GM23248 (cell line): ENCODE measurements at regions not wholly inside any gene's neighbourhood (a gene's known extent, or its start where the extent isn't known, plus 50 kb on each side); places are given as distances from the start of the nearest gene placed in this dataset.

Experiments used
- EZH2 ChIP-seq: fragments of 200-600 bp; sonication (generic); IDR thresholded peaks from 2 replicates; pipeline ENCODE4 v1.6.1; 2018; ENCODE audit warnings: antibody characterized with exemption, mild to moderate bottlenecking; ENCODE audit not compliant: insufficient read depth, poor library complexity, severe bottlenecking
- EZH2phosphoT487 ChIP-seq: fragments of 200-600 bp; sonication (generic); IDR thresholded peaks from 2 replicates; pipeline ENCODE4 v1.6.1; 2018; ENCODE audit warnings: antibody characterized with exemption, moderate library complexity, mild to moderate bottlenecking, low read depth; ENCODE audit not compliant: insufficient read depth

DNA sequence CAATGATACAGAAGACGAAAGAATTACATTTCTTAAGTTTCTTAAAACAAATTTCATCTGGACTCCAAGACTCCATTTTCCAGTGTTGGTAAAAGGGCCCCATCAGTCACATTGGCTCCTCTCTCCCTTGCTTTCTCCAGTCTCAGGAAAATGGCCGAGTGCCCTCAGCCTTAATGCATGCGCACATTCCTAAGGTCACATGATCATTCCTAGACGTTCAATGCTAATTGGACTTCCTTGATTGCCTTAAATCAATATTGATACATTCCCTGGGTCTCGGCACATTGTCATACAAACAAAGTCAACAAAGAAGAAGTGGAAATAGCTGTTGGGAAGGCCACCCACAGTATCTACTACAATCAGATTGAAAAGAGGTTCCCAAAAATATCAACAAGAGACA lies 413.6 kb upstream of the GRAMD2B start:
- no peak for TF ChIP-seq EZH2
- TF ChIP-seq EZH2phosphoT487: no peak
